H1 (cell line): ENCODE measurements at regions not wholly inside any gene's neighbourhood (a gene's known extent, or its start where the extent isn't known, plus 50 kb on each side); places are given as distances from the start of the nearest gene placed in this dataset.

Experiments used
- CTCF ChIA-PET: fragments of 300-600 bp; sonication (Branson Sonifier 250); formaldehyde crosslinking; loops from one replicate; lab custom pipeline; 2021; ENCODE audit not compliant: partially characterized antibody; lab: Charles Lee
- POLR2A ChIA-PET: fragments of 300-600 bp; sonication (Branson Sonifier 250); formaldehyde crosslinking; loops from one replicate; lab custom pipeline; 2021; ENCODE audit warnings: inconsistent platforms; ENCODE audit not compliant: partially characterized antibody; lab: Charles Lee
- DNase-seq, 2 experiments: peaks; one replicate each; pipeline versions ENCODE4 v3.0.0 to v3.0.0-alpha.2; 2010 to 2022; ENCODE audit warnings: low spot score in 2 of 2, low read depth in 1 of 2, mixed read lengths in 1 of 2
- FAIRE-seq: peaks from 2 replicates; lab custom pipeline; 2011; peaks lifted over from hg19 to GRCh38; lab: Jason Lieb, UNC
- H2AFZ ChIP-seq: 2 replicates; pipeline ENCODE4 v1.8.1; 2012; ENCODE audit warnings: low read length, inconsistent platforms
- H2AK5ac ChIP-seq: 2 replicates; pipeline ENCODE4 v1.6.1; 2013; ENCODE audit warnings: low read depth, low read length
- H2BK120ac ChIP-seq: replicated peaks from 2 replicates; pipeline ENCODE3; 2013; ENCODE audit warnings: low read depth, low read length, inconsistent platforms
- H2BK12ac ChIP-seq: 2 replicates; pipeline ENCODE4 v1.6.1; 2013; ENCODE audit warnings: low read depth, low read length
- H2BK15ac ChIP-seq: 2 replicates; pipeline ENCODE4 v1.6.1; 2013; ENCODE audit warnings: low read length
- H2BK20ac ChIP-seq: 2 replicates; pipeline ENCODE4 v1.6.1; 2013; ENCODE audit warnings: low read length
- H2BK5ac ChIP-seq: 2 replicates; pipeline ENCODE4 v1.6.1; 2013; ENCODE audit warnings: low read depth, low read length
- H3K14ac ChIP-seq: 2 replicates; pipeline ENCODE4 v1.6.1; 2013; ENCODE audit warnings: inconsistent platforms; ENCODE audit not compliant: insufficient read length
- H3K18ac ChIP-seq: 2 replicates; pipeline ENCODE4 v1.6.1; 2013; ENCODE audit warnings: low read length; ENCODE audit errors: extremely low read depth
- H3K23ac ChIP-seq: 2 replicates; pipeline ENCODE4 v1.6.1; 2013; ENCODE audit warnings: inconsistent platforms; ENCODE audit not compliant: insufficient read length
- H3K23me2 ChIP-seq: 2 replicates; pipeline ENCODE4 v1.6.1; 2013; ENCODE audit warnings: low read depth, low read length
- H3K27ac ChIP-seq: 2 replicates; pipeline ENCODE4 v1.6.1; 2011; ENCODE audit warnings: low read depth, low read length, inconsistent platforms
- H3K27me3 ChIP-seq, 4 experiments: replicated peaks in 1 of 4; 1 replicate in 1 of 4; 2 replicates in 3 of 4; pipeline versions ENCODE4 v1.6.1 to v1.8.1; 2011 to 2013; ENCODE audit warnings: low read length in 3 of 4, mild to moderate bottlenecking in 3 of 4, inconsistent platforms in 2 of 4, mixed read lengths in 2 of 4, moderate library complexity in 1 of 4; ENCODE audit not compliant: control insufficient read depth in 3 of 4, insufficient read depth in 3 of 4; ENCODE audit errors: extremely low read depth in 1 of 4
- H3K36me3 ChIP-seq, 4 experiments: 2 replicates each; pipeline versions ENCODE4 v1.6.1 to v1.8.1; 2011 to 2013; ENCODE audit warnings: mild to moderate bottlenecking in 4 of 4, low read length in 3 of 4, moderate library complexity in 2 of 4, control low read depth in 1 of 4, inconsistent platforms in 1 of 4; ENCODE audit not compliant: insufficient read depth in 4 of 4, control insufficient read depth in 2 of 4
- H3K4ac ChIP-seq: replicated peaks from 2 replicates; pipeline ENCODE3; 2013; ENCODE audit warnings: low read length, low read depth, mixed read lengths, inconsistent platforms; ENCODE audit not compliant: insufficient read length
- H3K4me1 ChIP-seq, 4 experiments: replicated peaks in 1 of 4; 1 replicate in 1 of 4; 2 replicates in 3 of 4; pipeline versions ENCODE4 v1.6.1 to v1.8.1; 2011 to 2013; ENCODE audit warnings: low read length in 3 of 4, inconsistent platforms in 2 of 4, mixed read lengths in 1 of 4; ENCODE audit not compliant: insufficient read depth in 4 of 4, control insufficient read depth in 3 of 4
- H3K4me2 ChIP-seq, 2 experiments: 2 replicates each; pipeline versions ENCODE4 v1.6.1 to v1.8.1; 2011 to 2013; ENCODE audit warnings: low read depth in 2 of 2, low read length in 2 of 2, control low read depth in 1 of 2, inconsistent platforms in 1 of 2, mild to moderate bottlenecking in 1 of 2; ENCODE audit not compliant: insufficient read depth in 1 of 2
- H3K4me3 ChIP-seq, 4 experiments: fragments of 200-600, 300-600 bp in 1 of 4; sonication (generic), shearing (Covaris generic), sonication (Bioruptor Twin) in 1 of 4; 2 replicates each; pipeline versions ENCODE4 v1.5.1 to v1.8.1; 2011 to 2016; ENCODE audit warnings: low read length in 4 of 4, low read depth in 3 of 4, control low read depth in 2 of 4, inconsistent platforms in 2 of 4, mild to moderate bottlenecking in 2 of 4, mixed read lengths in 1 of 4, moderate library complexity in 1 of 4; ENCODE audit not compliant: insufficient read depth in 2 of 4; ENCODE audit errors: extremely low read depth in 1 of 4
- H3K56ac ChIP-seq: replicated peaks from 2 replicates; pipeline ENCODE3; 2013; ENCODE audit warnings: low read depth, mild to moderate bottlenecking, mixed read lengths, low read length, inconsistent platforms; ENCODE audit not compliant: insufficient read length
- H3K79me1 ChIP-seq: 2 replicates; pipeline ENCODE4 v1.6.1; 2013; ENCODE audit warnings: low read depth, low read length, control low read depth
- H3K79me2 ChIP-seq, 2 experiments: 2 replicates each; pipeline versions ENCODE4 v1.6.1 to v1.8.1; 2012 to 2013; ENCODE audit warnings: low read length in 2 of 2, mild to moderate bottlenecking in 2 of 2, inconsistent platforms in 1 of 2; ENCODE audit not compliant: insufficient read depth in 2 of 2, control insufficient read depth in 1 of 2
- H3K9ac ChIP-seq, 4 experiments: replicated peaks in 1 of 4; 1 replicate in 1 of 4; 2 replicates in 3 of 4; pipeline versions ENCODE4 v1.6.1 to v1.8.1; 2011 to 2013; ENCODE audit warnings: low read depth in 3 of 4, low read length in 3 of 4, control low read depth in 2 of 4, mild to moderate bottlenecking in 2 of 4, moderate library complexity in 2 of 4, inconsistent platforms in 1 of 4; ENCODE audit errors: extremely low read depth in 1 of 4
- H3K9me3 ChIP-seq, 2 experiments: 2 replicates each; pipeline versions ENCODE4 v1.6.1 to v1.8.1; 2012 to 2013; ENCODE audit warnings: mild to moderate bottlenecking in 2 of 2, moderate library complexity in 2 of 2, control low read depth in 1 of 2, inconsistent platforms in 1 of 2, low read depth in 1 of 2, low read length in 1 of 2, mixed read lengths in 1 of 2; ENCODE audit not compliant: insufficient read depth in 2 of 2
- H4K20me1 ChIP-seq, 2 experiments: replicated peaks in 1 of 2; 2 replicates each; pipeline versions ENCODE3 to v1.8.1; 2011 to 2013; ENCODE audit warnings: inconsistent platforms in 2 of 2, low read length in 2 of 2, mild to moderate bottlenecking in 1 of 2; ENCODE audit not compliant: insufficient read depth in 2 of 2, control insufficient read depth in 1 of 2
- H4K5ac ChIP-seq: 2 replicates; pipeline ENCODE4 v1.6.1; 2013; ENCODE audit warnings: low read length, low read depth, mixed read lengths, inconsistent platforms; ENCODE audit not compliant: insufficient read length
- H4K8ac ChIP-seq: 2 replicates; pipeline ENCODE4 v1.8.0; 2013; ENCODE audit warnings: mild to moderate bottlenecking, moderate library complexity, low read length, inconsistent platforms; ENCODE audit not compliant: insufficient read depth; ENCODE audit errors: extremely low read depth
- H4K91ac ChIP-seq: replicated peaks from 2 replicates; pipeline ENCODE3; 2013; ENCODE audit warnings: low read length, mixed read lengths, inconsistent platforms; ENCODE audit not compliant: insufficient read length
- ASH2L ChIP-seq: fragments of 200-600, 300-600 bp; sonication (generic); IDR thresholded peaks from one replicate; pipeline ENCODE4 v1.7.1; 2017; ENCODE audit warnings: low read length
- BACH1 ChIP-seq: IDR thresholded peaks from 2 replicates; pipeline ENCODE4 v1.6.1; 2012; ENCODE audit warnings: low read length, improper control_type of control experiment
- CHD2 ChIP-seq: IDR thresholded peaks from 2 replicates; pipeline ENCODE4 v1.6.1; 2012; ENCODE audit warnings: low read length, improper control_type of control experiment
- CREB1 ChIP-seq: IDR thresholded peaks from 2 replicates; pipeline ENCODE4 v1.6.1; 2012; ENCODE audit warnings: inconsistent platforms
- HDAC2 ChIP-seq, 2 experiments: fragments of 300-600 bp in 1 of 2; sonication (generic) in 1 of 2; IDR thresholded peaks; 2 replicates each; pipeline ENCODE4 v1.6.1; 2011 to 2012; ENCODE audit warnings: low read depth in 2 of 2, low read length in 2 of 2, mild to moderate bottlenecking in 2 of 2, moderate library complexity in 2 of 2, borderline replicate concordance in 1 of 2, inconsistent platforms in 1 of 2
- HDAC6 ChIP-seq: IDR thresholded peaks from one replicate; pipeline ENCODE4 v1.7.1; 2012; ENCODE audit warnings: low read depth, mild to moderate bottlenecking, inconsistent platforms, low read length, moderate library complexity
- JUND ChIP-seq: IDR thresholded peaks from 2 replicates; pipeline ENCODE4 v1.6.1; 2011; ENCODE audit warnings: mild to moderate bottlenecking, improper control_type of control experiment, low read length
- KDM5A ChIP-seq: fragments of 200-600 bp; IDR thresholded peaks from 2 replicates; pipeline ENCODE4 v1.7.1; 2012; ENCODE audit warnings: mild to moderate bottlenecking, low read length, inconsistent platforms, mixed read lengths
- MAFK ChIP-seq: IDR thresholded peaks from 2 replicates; pipeline ENCODE4 v1.6.1; 2012; ENCODE audit warnings: low read depth, mild to moderate bottlenecking, improper control_type of control experiment, low read length
- RBBP5 ChIP-seq: IDR thresholded peaks from 2 replicates; pipeline ENCODE4 v1.7.1; 2012; ENCODE audit warnings: low read depth, mild to moderate bottlenecking, inconsistent platforms, low read length, moderate library complexity, borderline replicate concordance
- RXRA ChIP-seq: IDR thresholded peaks from 2 replicates; pipeline ENCODE4 v1.6.1; 2011; ENCODE audit warnings: low read depth, mild to moderate bottlenecking, low read length, moderate library complexity; ENCODE audit not compliant: insufficient read depth
- SP2 ChIP-seq: IDR thresholded peaks from 2 replicates; pipeline ENCODE4 v1.6.1; 2012; ENCODE audit warnings: mild to moderate bottlenecking, low read length, inconsistent platforms
- TAF7 ChIP-seq: optimal IDR thresholded peaks from 2 replicates; pipeline ENCODE3; 2011; ENCODE audit warnings: low read depth, mild to moderate bottlenecking, inconsistent platforms, low read length, moderate library complexity, borderline replicate concordance
- TBP ChIP-seq: IDR thresholded peaks from 2 replicates; pipeline ENCODE4 v1.6.1; 2011; ENCODE audit warnings: low read depth, low read length, improper control_type of control experiment
- ZNF274 ChIP-seq: IDR thresholded peaks from 2 replicates; pipeline ENCODE4 v1.7.0; 2012; ENCODE audit warnings: low read length, borderline replicate concordance; ENCODE audit errors: extremely low read depth
- WGBS, 2 experiments: shearing (Covaris generic) in 1 of 2; methylation state at CpG; one replicate each; pipeline versions ENCODE4 v1.1.6 to v1.1.7; 2013 to 2015; ENCODE audit warnings: low lambda C conversion rate in 2 of 2, mixed read lengths in 2 of 2, inconsistent platforms in 1 of 2, low coverage in 1 of 2, missing lambda C conversion rate in 1 of 2; ENCODE audit not compliant: insufficient replicate concordance in 2 of 2, insufficient coverage in 1 of 2, insufficient read length in 1 of 2; ENCODE audit errors: extremely low coverage in 1 of 2, missing lambda C conversion rate in 1 of 2; 5-methylcytosine and 5-hydroxymethylcytosine counted together
- TF ChIP-seq, protein P1 (sequence below): IDR thresholded peaks from 2 replicates; pipeline ENCODE4 v1.6.1; 2012; ENCODE audit warnings: inconsistent platforms

DNA sequence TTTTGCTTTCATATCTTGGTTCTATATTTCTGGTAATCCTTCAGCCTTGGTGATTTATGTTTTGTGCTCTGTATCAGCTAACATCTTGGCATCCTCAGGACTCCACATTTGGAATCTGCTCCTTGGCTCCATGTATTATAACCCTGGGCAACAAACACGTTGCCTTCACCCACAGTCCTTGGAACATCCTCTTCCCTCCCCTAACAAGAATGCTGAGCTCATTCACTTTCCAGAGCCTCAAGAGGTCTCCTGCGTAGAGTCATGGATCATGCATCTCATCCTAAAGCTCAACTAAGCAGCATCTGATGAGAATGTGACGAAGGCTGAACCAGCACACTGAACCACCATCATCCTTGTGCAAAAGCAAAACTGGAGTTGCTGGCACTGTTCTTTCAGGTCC, 60.5 kb upstream of the C1GALT1C1 start:
- Histone ChIP-seq H3K36me3 (no peaks in the 10 kb centered on the region), H2AK5ac (no peak overlapping the region), H3K23me2 (no peaks in the 10 kb centered on the region), H3K79me2 (no peaks in the 10 kb centered on the region), H4K20me1 (no peaks in the 10 kb centered on the region), H4K5ac (no peak overlapping the region), H3K4ac (no peak overlapping the region), H3K56ac (no peak overlapping the region), H3K79me1 (no peaks in the 10 kb centered on the region), H3K9ac (no peak overlapping the region), H3K4me2 (no peak overlapping the region), H2BK120ac (no peak overlapping the region), H2BK20ac (no peak overlapping the region), H3K4me3 (no peak overlapping the region), H3K14ac (no peak overlapping the region), H3K9me3 (no peaks in the 10 kb centered on the region), H3K23ac (no peak overlapping the region), H4K91ac (no peak overlapping the region), H2BK12ac (no peak overlapping the region), H3K27ac (no peak overlapping the region), H3K27me3 (no peaks in the 10 kb centered on the region), H2BK5ac (no peak overlapping the region), H4K8ac (no peak overlapping the region), H3K18ac (no peak overlapping the region), H3K4me1 (no peaks in the 10 kb centered on the region), H2AFZ (no peak overlapping the region), H2BK15ac (no peak overlapping the region)
- 91% methylated on average over 2 of the region's 3 CpGs; no CpG with 5 or more reads in 1 of the 2 experiments for WGBS, 2 experiments
- DNase-seq (no peak), FAIRE-seq (no peak)
- POLR2A ChIA-PET, result interaction anchor here (0.5 kb wide), 1 partner anchor 131 kb away, joined by 4 read pairs; no protein-coding TSS in a partner anchor
- CTCF ChIA-PET, result no interaction called here
- TF ChIP-seq HDAC2 (IDR thresholded peaks at IDR 0.05; ENCODE audit: borderline replicate concordance in 1 of 2, low read depth in 2 of 2, low read length in 2 of 2) (no peak), KDM5A (no peak), SP2 (no peak), CREB1 (no peak), ASH2L (no peak), ZNF274 (no peak), TBP (no peak), RXRA (no peak), HDAC6 (no peak), CHD2 (no peak), MAFK (no peak), RBBP5 (no peak), JUND (no peak), BACH1 (no peak), TAF7 (no peak)
- TF ChIP-seq, protein P1, sequence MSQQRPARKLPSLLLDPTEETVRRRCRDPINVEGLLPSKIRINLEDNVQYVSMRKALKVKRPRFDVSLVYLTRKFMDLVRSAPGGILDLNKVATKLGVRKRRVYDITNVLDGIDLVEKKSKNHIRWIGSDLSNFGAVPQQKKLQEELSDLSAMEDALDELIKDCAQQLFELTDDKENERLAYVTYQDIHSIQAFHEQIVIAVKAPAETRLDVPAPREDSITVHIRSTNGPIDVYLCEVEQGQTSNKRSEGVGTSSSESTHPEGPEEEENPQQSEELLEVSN, result no peak
